K562 (cell line): ENCODE measurements at regions not wholly inside any gene's neighbourhood (a gene's known extent, or its start where the extent isn't known, plus 50 kb on each side); places are given as distances from the start of the nearest gene placed in this dataset.
A peak's percentile ranks its signal among the peaks of the same experiment; 100 is the strongest.

Source experiments
- CBX8 ChIP-seq: fragments of 200-600 bp; sonication (generic); IDR thresholded peaks from 2 replicates; pipeline ENCODE4 v1.6.1; 2012; ENCODE audit warnings: borderline replicate concordance, mixed run types, low read depth, mild to moderate bottlenecking, moderate library complexity, mixed read lengths, low read length, control low read depth, inconsistent platforms; ENCODE audit not compliant: poor library complexity, severe bottlenecking; ENCODE audit errors: extremely low read depth
- CREBBP ChIP-seq: IDR thresholded peaks from one replicate; pipeline ENCODE4 v1.6.1; 2012; ENCODE audit warnings: low read depth, mild to moderate bottlenecking, control low read depth, inconsistent platforms, low read length
- CREM ChIP-seq: IDR thresholded peaks from 2 replicates; pipeline ENCODE4 v1.6.1; 2014; ENCODE audit warnings: antibody characterized with exemption, low read depth
- DACH1 ChIP-seq: fragments of 450-650 bp; IDR thresholded peaks from 2 replicates; pipeline ENCODE4 v1.6.1; 2018; ENCODE audit not compliant: partially characterized antibody
- DMBX1 ChIP-seq: fragments of 250-450 bp; sonication (Bioruptor Pico); IDR thresholded peaks from 2 replicates; pipeline ENCODE4 v1.8.0; 2022; ENCODE audit warnings: inconsistent platforms, mild to moderate bottlenecking, moderate library complexity, borderline replicate concordance
- FOXA3 ChIP-seq, 2 experiments: fragments of 450-650 bp in 1 of 2; sonication (generic) in 1 of 2; formaldehyde crosslinking; IDR thresholded peaks in 1 of 2; conservative IDR thresholded peaks in 1 of 2; 2 replicates each; pipeline versions ENCODE4 v1.4.0 to v1.8.0; 2020 to 2022; ENCODE audit warnings: mild to moderate bottlenecking in 2 of 2, missing genetic modification reagents in 1 of 2
- HEY1 ChIP-seq: fragments of 250-450 bp; sonication (Bioruptor Pico); IDR thresholded peaks from 2 replicates; pipeline ENCODE4 v1.5.0; 2020; ENCODE audit warnings: mild to moderate bottlenecking, moderate library complexity, borderline replicate concordance
- HNRNPLL ChIP-seq: fragments of 200-400 bp; formaldehyde crosslinking; IDR thresholded peaks from 2 replicates; pipeline ENCODE4 v1.6.1; 2017; ENCODE audit warnings: low read length, low read depth, mild to moderate bottlenecking; ENCODE audit not compliant: poor library complexity, severe bottlenecking
- KDM5B ChIP-seq: fragments of 200-600 bp; sonication (generic); IDR thresholded peaks from 2 replicates; pipeline ENCODE4 v1.6.1; 2012; ENCODE audit warnings: low read depth, mild to moderate bottlenecking, moderate library complexity, low read length, control low read depth, inconsistent platforms; ENCODE audit not compliant: insufficient replicate concordance
- MTA1 ChIP-seq: fragments of 450-650 bp; IDR thresholded peaks from 2 replicates; pipeline ENCODE4 v1.6.1; 2017; ENCODE audit warnings: borderline replicate concordance
- PHB ChIP-seq: fragments of 250-450 bp; sonication (Bioruptor Pico); IDR thresholded peaks from 2 replicates; pipeline ENCODE4 v1.5.0; 2021
- PRPF4 ChIP-seq: fragments of 200-400 bp; formaldehyde crosslinking; IDR thresholded peaks from one replicate; pipeline ENCODE4 v1.6.1; 2017; ENCODE audit warnings: low read length, low read depth, mild to moderate bottlenecking; ENCODE audit not compliant: insufficient read depth, poor library complexity, severe bottlenecking
- PTTG1 ChIP-seq: fragments of 450-650 bp; IDR thresholded peaks from 2 replicates; pipeline ENCODE4 v1.6.1; 2016; ENCODE audit warnings: low read depth, mild to moderate bottlenecking, missing genetic modification characterization, missing compliant biosample characterization
- RUNX1 ChIP-seq: sonication (generic); IDR thresholded peaks from 2 replicates; pipeline ENCODE4 v1.6.1; 2016; ENCODE audit warnings: antibody characterized with exemption, low read depth
- SIN3B ChIP-seq: fragments of 450-650 bp; IDR thresholded peaks from 2 replicates; pipeline ENCODE4 v1.6.1; 2017; ENCODE audit warnings: low read depth, mild to moderate bottlenecking, moderate library complexity
- SIX5 ChIP-seq, 2 experiments: IDR thresholded peaks; 2 replicates each; pipeline ENCODE4 v1.6.1; 2011; ENCODE audit warnings: low read length in 2 of 2, borderline replicate concordance in 1 of 2, low read depth in 1 of 2, mild to moderate bottlenecking in 1 of 2, moderate library complexity in 1 of 2; ENCODE audit not compliant: insufficient read depth in 1 of 2
- SMAD4 ChIP-seq: fragments of 250-450 bp; sonication (Bioruptor Pico); conservative IDR thresholded peaks from 2 replicates; pipeline ENCODE4 v1.8.0; 2021; ENCODE audit warnings: inconsistent platforms, mild to moderate bottlenecking, moderate library complexity
- TFAM ChIP-seq: fragments of 250-450 bp; sonication (Bioruptor Pico); conservative IDR thresholded peaks from 2 replicates; pipeline ENCODE4 v1.5.0; 2021; ENCODE audit warnings: mild to moderate bottlenecking, moderate library complexity
- ZNF274 ChIP-seq: IDR thresholded peaks from 2 replicates; pipeline ENCODE4 v1.6.1; 2011; ENCODE audit warnings: low read depth, mild to moderate bottlenecking, low read length, moderate library complexity, borderline replicate concordance
- ZNF311 ChIP-seq: fragments of 250-450 bp; sonication (Bioruptor Pico); IDR thresholded peaks from 2 replicates; pipeline ENCODE4 v1.4.0; 2020; ENCODE audit warnings: mild to moderate bottlenecking, moderate library complexity
- ZNF707 ChIP-seq: fragments of 250-450 bp; sonication (Bioruptor Pico); conservative IDR thresholded peaks from 2 replicates; pipeline ENCODE4 v1.8.0; 2022; ENCODE audit warnings: inconsistent platforms, mild to moderate bottlenecking, moderate library complexity
- ZNF79 ChIP-seq: fragments of 250-450 bp; sonication (Bioruptor Pico); IDR thresholded peaks from 2 replicates; pipeline ENCODE4 v1.4.0; 2020; ENCODE audit warnings: low read depth, mild to moderate bottlenecking, moderate library complexity
- TF ChIP-seq, protein P1 (sequence below): IDR thresholded peaks from 2 replicates; pipeline ENCODE4 v1.6.1; 2012; ENCODE audit warnings: low read depth, low read length, improper control_type of control experiment, borderline replicate concordance
- TF ChIP-seq, protein P2 (sequence below): fragments of 250-450 bp; sonication (Bioruptor Pico); IDR thresholded peaks from 2 replicates; pipeline ENCODE4 v1.9.0; 2021; ENCODE audit warnings: mild to moderate bottlenecking, inconsistent platforms

DNA sequence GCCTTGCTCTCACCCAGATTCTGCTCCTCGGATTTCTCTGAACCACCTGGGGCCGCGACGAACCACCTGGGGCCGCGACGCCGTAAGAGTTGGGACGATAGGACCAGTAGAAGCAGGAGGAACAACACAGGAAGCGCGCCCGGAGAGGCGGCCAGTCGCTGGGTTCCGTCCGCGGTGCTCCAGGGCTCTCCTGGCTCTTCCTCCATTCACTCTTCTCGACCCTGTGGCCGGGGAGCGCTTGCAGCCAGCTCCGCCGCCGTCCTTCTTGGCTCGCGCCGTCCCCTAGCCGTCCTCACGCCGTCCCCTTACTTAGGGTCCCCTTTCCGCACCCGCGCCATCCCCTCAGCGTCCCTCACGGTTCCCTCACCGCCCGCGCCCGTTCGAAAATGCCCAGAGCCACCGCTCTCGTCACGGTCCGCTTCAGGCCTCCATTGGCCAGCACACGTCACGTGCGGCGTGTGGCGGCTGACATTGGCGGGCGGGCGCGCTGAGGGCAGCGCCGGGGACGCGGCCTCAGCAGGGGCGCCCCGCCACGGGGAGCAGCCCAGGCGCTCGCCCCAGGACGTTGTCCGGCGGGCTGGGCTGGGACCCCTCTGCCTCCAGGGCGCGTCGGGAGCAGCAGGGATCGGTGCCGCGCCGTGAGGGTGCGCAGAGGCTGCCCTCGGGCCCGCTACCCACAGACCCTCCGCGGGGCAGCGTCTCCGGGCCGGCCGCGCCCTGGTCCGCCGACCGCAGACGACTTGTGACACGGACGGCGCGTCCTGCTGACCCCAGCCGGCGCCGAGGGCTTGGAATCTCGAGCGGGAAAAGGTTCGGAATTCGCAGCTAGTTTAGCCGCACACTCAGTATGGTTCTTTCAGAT is 53.7 kb upstream of the PTPDC1 start (continued):
- no peak for TF ChIP-seq SIX5 (IDR thresholded peaks at IDR 0.05; ENCODE audit: borderline replicate concordance in 1 of 2, insufficient read depth in 1 of 2, low read depth in 1 of 2, low read length in 2 of 2)
- TF ChIP-seq ZNF311 (CRISPR knock-in tag) = no peak
- no peak for TF ChIP-seq RUNX1
- TF ChIP-seq DMBX1 = no peak
- TF ChIP-seq DACH1 = no peak
- no peak for TF ChIP-seq CBX8
- TF ChIP-seq SMAD4 (CRISPR knock-in tag) = peak; percentile 95
- TF ChIP-seq SIN3B = peak; percentile 82
- TF ChIP-seq ZNF79 (CRISPR knock-in tag) = no peak
- TF ChIP-seq KDM5B = peak; percentile 93
- TF ChIP-seq TFAM = no peak
- no peak for TF ChIP-seq ZNF707
- TF ChIP-seq CREM = peak; percentile 86
- no peak for TF ChIP-seq HEY1
- peak in 1 of 2 experiments; percentile 76; a peak in 1 of 4 replicates for TF ChIP-seq FOXA3 (CRISPR knock-in tag; conservative IDR thresholded peaks at IDR 0.05 in 1 of 2, IDR thresholded peaks at IDR 0.05 in 1 of 2)
- peak; percentile 57 for TF ChIP-seq HNRNPLL
- no peak for TF ChIP-seq ZNF274
- TF ChIP-seq PRPF4 = no peak
- TF ChIP-seq MTA1 = no peak
- no peak for TF ChIP-seq CREBBP
- no peak for TF ChIP-seq PTTG1 (tag)
- TF ChIP-seq, protein P1, sequence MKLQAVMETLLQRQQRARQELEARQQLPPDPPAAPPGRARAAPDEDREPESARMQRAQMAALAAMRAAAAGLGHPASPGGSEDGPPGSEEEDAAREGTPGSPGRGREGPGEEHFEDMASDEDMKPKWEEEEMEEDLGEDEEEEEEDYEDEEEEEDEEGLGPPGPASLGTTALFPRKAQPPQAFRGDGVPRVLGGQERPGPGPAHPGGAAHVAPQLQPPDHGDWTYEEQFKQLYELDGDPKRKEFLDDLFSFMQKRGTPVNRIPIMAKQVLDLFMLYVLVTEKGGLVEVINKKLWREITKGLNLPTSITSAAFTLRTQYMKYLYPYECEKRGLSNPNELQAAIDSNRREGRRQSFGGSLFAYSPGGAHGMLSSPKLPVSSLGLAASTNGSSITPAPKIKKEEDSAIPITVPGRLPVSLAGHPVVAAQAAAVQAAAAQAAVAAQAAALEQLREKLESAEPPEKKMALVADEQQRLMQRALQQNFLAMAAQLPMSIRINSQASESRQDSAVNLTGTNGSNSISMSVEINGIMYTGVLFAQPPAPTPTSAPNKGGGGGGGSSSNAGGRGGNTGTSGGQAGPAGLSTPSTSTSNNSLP = no peak
- TF ChIP-seq PHB = no peak
- TF ChIP-seq, protein P2, sequence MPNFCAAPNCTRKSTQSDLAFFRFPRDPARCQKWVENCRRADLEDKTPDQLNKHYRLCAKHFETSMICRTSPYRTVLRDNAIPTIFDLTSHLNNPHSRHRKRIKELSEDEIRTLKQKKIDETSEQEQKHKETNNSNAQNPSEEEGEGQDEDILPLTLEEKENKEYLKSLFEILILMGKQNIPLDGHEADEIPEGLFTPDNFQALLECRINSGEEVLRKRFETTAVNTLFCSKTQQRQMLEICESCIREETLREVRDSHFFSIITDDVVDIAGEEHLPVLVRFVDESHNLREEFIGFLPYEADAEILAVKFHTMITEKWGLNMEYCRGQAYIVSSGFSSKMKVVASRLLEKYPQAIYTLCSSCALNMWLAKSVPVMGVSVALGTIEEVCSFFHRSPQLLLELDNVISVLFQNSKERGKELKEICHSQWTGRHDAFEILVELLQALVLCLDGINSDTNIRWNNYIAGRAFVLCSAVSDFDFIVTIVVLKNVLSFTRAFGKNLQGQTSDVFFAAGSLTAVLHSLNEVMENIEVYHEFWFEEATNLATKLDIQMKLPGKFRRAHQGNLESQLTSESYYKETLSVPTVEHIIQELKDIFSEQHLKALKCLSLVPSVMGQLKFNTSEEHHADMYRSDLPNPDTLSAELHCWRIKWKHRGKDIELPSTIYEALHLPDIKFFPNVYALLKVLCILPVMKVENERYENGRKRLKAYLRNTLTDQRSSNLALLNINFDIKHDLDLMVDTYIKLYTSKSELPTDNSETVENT = no peak; the same call in 1 of the 2 replicates
